ENCODE measurements at regions not wholly inside any gene's neighbourhood (a gene's known extent, or its start where the extent isn't known, plus 50 kb on each side); places are given as distances from the start of the nearest gene placed in this dataset.

- Histone ChIP-seq H3K27me3 (no peaks in the 10 kb centered on the region), H3K4me3 (no peak overlapping the region), H3K9me3 (no peaks in the 10 kb centered on the region), H3K4me1 (peaks cover 48% of the 10 kb centered on the region), H3K36me3 (replicated peaks in 1 of 2; ENCODE audit: insufficient read depth in 1 of 2, low read depth in 2 of 2) (no peaks in the 10 kb centered on the region), H3K27ac (peak overlapping the region in 1 of 4 donors; percentile 41)
- peak in 1 of 4 donors; percentile 24 for DNase-seq
- 57 to 68% methylated on average over 6 of the region's 6 CpGs for WGBS, 2 donors
- no peak for ATAC-seq
- TF ChIP-seq POLR2A (IDR thresholded peaks at IDR 0.05), result no peak
- TF ChIP-seq CTCF (IDR thresholded peaks at IDR 0.05), result no peak
- intact Hi-C loops (cut with DNase I), result no loop called here
These were observed 286.1 kb upstream of the TPM1 start for GRCh38 chr15:62756326-62756994.

- no peaks in the 10 kb centered on the region for H3K9me3 ChIP-seq
- H3K36me3 ChIP-seq (replicated peaks in 1 of 2; ENCODE audit: insufficient read depth in 1 of 2, low read depth in 2 of 2), result no peaks in the 10 kb centered on the region
- H3K4me1 ChIP-seq, result peaks cover 48% of the 10 kb centered on the region
- 78 to 88% methylated on average over 1 of the region's 1 CpG for WGBS, 2 donors
- DNase-seq (no peak), ATAC-seq (no peak)
- TF ChIP-seq POLR2A (IDR thresholded peaks at IDR 0.05) (no peak), CTCF (IDR thresholded peaks at IDR 0.05) (no peak)
- intact Hi-C loops (cut with DNase I), result no loop called here
- H3K27me3 ChIP-seq, result no peaks in the 10 kb centered on the region
- H3K27ac ChIP-seq, result peak overlapping the region in 2 of 4 donors; percentile 41 to 85
- no peak overlapping the region for H3K4me3 ChIP-seq
These were observed 285.6 kb upstream of the TPM1 start for GRCh38 chr15:62756995-62757360.

DNA sequence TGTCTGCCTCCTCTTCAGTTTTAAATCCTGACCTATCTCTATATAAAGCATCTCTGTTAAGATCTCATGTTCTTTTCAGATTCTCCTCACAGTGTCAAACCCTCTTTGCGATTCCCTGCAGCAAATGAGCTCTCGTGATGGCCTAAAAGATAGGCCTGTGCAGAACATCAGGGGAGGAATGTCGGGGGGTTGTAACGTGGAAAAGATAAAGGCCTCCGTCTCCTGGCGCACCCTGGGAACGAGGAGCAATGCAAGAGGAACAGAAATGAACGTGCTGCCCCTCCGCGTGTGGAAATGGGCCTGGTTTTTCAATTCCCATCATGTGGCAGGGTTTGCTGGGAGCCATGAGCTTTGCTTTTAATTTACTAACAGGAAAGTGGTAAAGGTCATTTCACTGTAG is 285.0 kb upstream of the TPM1 start:
- WGBS, 2 donors, result 76% methylated on average over 10 of the region's 10 CpGs
- intact Hi-C loops (cut with DNase I), result no loop called here
- H3K27me3 ChIP-seq, result no peaks in the 10 kb centered on the region
- no peaks in the 10 kb centered on the region for H3K36me3 ChIP-seq (replicated peaks in 1 of 2; ENCODE audit: insufficient read depth in 1 of 2, low read depth in 2 of 2)
- DNase-seq (no peak), ATAC-seq (no peak)
- peak overlapping the region; percentile 68 to 85 (median 80) for H3K27ac ChIP-seq
- TF ChIP-seq POLR2A (IDR thresholded peaks at IDR 0.05) (no peak), CTCF (IDR thresholded peaks at IDR 0.05) (no peak)
- no peak overlapping the region for H3K4me3 ChIP-seq
- peaks cover 48% of the 10 kb centered on the region for H3K4me1 ChIP-seq
- H3K9me3 ChIP-seq, result no peaks in the 10 kb centered on the region

GRCh38 chr15:62758126-62758951 is 284.2 kb upstream of the TPM1 start:
- no peaks in the 10 kb centered on the region for H3K9me3 ChIP-seq
- no peaks in the 10 kb centered on the region for H3K36me3 ChIP-seq (replicated peaks in 1 of 2; ENCODE audit: insufficient read depth in 1 of 2, low read depth in 2 of 2)
- DNase-seq, result peak; percentile 34 to 72 (median 48)
- peaks cover 48% of the 10 kb centered on the region for H3K4me1 ChIP-seq
- intact Hi-C loops (cut with DNase I), result no loop called here
- peak in 1 of 3 donors; percentile 6 for TF ChIP-seq POLR2A (IDR thresholded peaks at IDR 0.05)
- no peak for TF ChIP-seq CTCF (IDR thresholded peaks at IDR 0.05)
- peak; percentile 84 for ATAC-seq
- H3K4me3 ChIP-seq, result no peak overlapping the region
- H3K27me3 ChIP-seq, result no peaks in the 10 kb centered on the region
- peak overlapping the region; percentile 68 to 85 (median 80) for H3K27ac ChIP-seq
- 14 to 19% methylated on average over 11 of the region's 11 CpGs for WGBS, 2 donors

Data from body of pancreas (tissue), 4 donors.